NCI-H2227 (cell line): ENCODE measurements at regions not wholly inside any gene's neighbourhood (a gene's known extent, or its start where the extent isn't known, plus 50 kb on each side); places are given as distances from the start of the nearest gene placed in this dataset.
A peak's percentile ranks its signal among the peaks of the same experiment; 100 is the strongest.

Source experiments
- DNase-seq: peaks from one replicate; lab custom pipeline; 2025; ENCODE audit not compliant: unreplicated experiment; lab: John Stamatoyannopoulos, UW

DNA sequence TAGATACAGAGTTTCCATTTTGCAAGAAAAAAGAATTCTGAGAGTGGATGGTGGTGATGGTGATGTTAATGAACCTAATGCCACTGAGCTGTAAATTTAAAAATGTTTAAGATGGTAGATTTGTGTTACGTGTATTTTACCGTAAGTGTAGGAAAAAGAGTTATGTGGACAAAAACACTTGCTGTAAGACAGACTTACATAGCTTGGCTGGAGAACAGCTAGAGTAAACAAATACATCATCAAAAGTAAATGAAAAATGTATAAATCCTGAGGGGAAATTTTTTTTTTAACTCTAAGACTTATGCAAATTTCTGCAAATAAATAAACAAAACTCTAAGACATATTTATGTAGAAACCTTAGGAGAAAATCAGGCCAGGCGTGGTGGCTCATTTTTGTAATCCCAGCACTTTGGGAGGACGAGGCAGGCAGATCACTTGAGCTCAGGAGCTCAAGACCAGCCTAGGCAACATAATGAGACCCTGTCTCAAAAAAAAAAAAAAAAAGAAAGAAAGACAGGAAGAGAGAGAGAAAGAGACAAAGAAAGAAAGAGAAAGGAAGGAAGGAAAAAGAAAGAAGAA, 66.2 kb upstream of the CDK13 start:
- no peak for DNase-seq

DNA sequence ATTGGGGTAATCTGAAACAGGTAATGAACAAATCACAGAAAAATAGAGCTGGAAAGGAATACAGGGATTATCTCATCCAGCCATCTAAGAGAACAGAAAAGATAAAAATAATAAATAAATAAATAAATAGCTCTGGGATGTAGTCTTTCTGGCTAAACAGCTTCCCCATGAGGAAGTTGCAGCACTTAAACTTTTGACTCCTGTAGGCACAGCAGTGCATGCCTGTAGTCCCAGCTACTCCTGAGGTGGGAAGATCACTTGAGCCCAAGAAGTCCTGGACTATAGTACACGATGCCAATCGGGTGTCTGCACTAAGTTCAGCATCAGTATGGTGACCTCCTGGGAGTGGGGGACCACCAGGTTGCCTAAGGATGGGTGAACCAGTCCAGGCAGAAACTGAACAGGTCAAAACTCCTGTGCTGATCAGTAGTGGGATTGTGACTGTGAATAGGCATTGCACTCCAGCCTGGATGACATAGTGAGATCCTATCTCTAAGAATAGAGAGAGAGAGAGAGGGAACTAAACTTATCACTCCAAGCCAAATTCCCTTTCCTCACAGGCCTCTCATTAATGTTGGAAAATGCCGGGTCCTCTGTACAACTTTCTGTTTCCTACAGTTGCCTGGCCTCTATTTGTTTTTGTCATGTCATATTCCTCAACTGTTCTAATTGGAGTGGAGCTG, 61.7 kb upstream of the CDK13 start:
- no peak for DNase-seq

DNA sequence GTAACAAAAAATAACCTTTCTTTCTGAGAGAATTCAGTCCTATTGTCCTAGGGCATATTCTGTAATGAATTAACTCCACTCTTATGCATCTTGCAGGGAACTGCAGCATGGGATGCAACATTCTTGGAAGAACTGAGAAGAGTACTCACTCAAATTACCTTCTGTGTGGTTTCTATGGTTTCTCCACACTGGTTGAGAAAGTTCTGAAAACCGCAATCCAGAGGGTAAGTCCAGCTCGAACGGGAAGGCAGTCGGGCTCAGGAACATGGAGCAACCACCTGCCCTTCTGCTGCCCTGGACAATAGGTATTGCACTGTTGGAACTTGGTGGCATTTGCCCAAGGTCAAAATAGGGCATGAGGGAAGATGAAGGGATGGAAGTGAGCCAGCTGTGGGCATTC, 59.6 kb upstream of the CDK13 start:
- DNase-seq, result no peak

DNA sequence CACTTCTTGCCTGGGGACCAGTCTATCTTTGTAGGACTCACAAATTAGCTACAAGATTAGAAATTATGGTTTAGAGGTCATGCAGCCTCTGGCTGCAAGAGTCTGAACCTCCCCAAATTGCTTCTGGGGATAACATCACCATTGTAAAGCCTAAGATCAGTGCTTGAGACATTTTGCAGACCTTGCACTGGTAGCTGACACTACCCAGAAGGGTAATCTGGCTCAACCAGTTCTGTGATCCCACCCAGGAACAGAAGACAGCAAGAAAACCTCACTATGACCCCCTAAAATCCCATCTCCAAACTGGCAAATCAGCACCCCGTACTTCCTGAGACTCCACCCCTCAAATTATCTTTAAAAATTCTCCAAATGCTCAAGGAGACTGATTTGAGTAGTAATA, 58.2 kb upstream of the CDK13 start:
- DNase-seq, result no peak

DNA sequence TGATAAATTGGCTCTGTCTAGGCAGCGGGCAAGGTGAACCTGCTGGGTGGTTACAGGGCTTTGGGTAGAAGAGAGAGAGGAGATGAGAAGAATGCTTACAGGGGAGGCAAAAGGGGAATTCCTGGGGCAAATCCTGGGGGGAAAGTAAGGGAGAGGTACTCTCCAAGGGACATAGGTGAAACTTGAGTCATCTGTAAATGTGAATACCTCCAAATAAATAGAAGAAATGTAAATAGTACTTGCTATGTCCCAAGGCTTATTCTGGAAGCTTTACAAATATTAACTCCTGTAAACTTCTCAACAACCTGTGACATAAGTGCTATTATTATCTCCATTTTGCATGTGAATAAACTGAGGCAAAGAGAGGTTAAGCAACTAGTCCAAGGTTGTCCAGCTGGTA, 57.7 kb upstream of the CDK13 start:
- no peak for DNase-seq

DNA sequence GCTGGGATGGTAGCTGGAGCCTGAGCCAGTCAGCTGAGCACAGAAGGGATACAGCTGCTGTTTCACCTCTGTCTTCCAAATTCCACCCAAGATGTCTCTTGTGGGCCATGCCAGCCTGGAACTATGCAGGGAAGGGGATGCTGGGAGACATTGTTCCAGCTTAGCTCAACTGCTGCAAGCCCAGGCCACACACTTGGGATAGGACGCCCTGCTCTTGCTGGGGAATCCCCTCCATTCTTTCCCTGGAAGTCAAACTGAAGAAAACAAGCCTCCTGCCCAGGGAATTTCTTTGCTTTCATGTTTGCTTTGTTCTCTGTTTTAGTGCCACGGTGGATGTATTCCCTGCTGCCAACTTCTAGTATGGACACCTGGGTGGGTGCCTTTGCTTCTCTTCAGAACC, 55.2 kb upstream of the CDK13 start:
- no peak for DNase-seq

DNA sequence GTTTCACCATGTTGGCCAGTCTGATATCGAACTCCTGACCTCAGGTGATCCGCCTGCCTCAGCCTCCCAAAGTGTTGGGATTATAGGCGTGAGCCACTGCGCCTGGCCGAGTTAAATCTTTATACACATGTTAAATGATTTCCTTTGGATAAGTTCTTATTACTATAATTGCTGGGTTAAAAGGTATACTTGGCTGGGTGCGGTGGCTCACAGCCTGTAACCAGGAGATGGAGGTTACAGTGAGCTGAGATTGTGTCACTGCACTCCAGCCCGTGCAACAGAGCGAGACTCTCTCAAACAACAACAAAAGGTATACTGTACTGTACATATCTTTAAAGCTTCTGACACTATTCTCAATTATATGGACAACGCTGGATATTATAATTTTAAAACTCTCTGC, 53.2 kb upstream of the CDK13 start:
- DNase-seq, result peak; percentile 4

DNA sequence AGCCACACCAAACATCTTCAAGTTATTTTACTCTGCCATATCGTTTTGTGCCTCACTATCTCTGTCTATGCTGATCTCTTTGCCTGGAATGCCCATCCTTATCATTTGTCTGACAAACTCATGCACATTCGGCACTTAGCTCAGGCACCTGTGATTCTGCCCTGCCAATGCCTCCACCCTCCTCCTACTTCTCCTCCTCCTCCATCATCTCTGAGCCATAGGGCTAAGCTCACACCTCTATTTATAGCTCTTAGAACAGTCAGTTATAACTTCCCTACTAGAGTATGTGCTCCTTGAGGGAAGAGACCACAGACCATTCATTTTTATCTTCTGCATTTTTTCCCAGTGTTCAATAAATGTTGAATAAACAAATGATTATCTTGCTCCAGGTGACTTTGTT, 51.2 kb upstream of the CDK13 start:
- DNase-seq, result no peak
